ENCODE measurements at regions not wholly inside any gene's neighbourhood (a gene's known extent, or its start where the extent isn't known, plus 50 kb on each side); places are given as distances from the start of the nearest gene placed in this dataset.
"Not testable (repeated sequence)": the region's sequence is repeated elsewhere in the genome, so short reads cannot be mapped to it uniquely, and the experiment has no call there.

DNA sequence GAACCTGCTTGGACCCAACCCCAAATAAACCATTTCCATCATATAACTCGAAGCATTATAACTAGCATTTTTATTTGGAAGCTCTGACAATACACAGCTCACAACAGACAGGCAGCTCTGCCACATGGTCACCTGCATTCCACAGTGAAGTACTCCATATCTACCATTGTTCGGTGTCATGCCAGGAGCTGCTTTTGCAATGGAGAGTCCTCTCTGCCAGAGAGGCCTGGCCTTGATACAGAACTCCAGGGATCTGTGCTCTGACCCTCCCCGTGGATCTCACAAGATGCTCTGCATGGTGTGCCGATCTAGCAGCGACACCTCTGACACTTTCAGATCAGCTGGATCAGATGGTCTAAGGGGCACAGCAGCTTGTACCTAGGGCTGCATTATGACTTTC is 109.6 kb downstream of the SYF2 start:
- Mint-ChIP-seq H3K4me1 (ENCODE audit: low read depth in 2 of 2) (peaks cover 11 to 13% of the 10 kb centered on the region in 2 donors), H3K4me3 (no peak overlapping the region), H3K36me3 (ENCODE audit: insufficient read depth) (peaks cover 5% of the 10 kb centered on the region), H3K27me3 (no peaks in the 10 kb centered on the region), H3K9me3 (no peaks in the 10 kb centered on the region), H3K27ac (no peak overlapping the region)
- DNase-seq (no peak), ATAC-seq (replicated peaks) (no peak)

DNA sequence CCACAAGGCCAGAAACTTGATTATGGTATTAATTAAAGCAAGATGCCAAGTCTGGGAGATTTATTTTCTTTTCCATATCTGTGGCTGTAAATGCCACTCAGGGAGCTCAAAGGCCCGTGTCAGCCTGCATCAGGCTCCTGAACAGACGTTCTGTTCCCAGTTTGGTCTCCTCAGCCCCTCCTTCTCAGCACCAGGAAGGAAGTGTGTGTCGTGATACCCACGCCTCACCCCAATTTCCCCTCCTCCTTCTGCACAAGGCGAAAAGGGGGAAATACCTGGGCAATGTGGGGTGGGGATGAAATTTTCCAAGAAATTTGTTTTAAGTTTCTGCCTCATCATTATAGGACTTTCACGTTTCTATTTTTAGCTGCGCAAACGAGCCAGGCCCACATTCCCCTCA is 112.0 kb downstream of the SYF2 start:
- Mint-ChIP-seq H3K36me3 (ENCODE audit: insufficient read depth) (peaks cover 5% of the 10 kb centered on the region), H3K4me1 (ENCODE audit: low read depth in 2 of 2) (peaks cover 11 to 13% of the 10 kb centered on the region in 2 donors), H3K4me3 (peak overlapping the region in 1 of 2 donors; percentile 12), H3K9me3 (no peaks in the 10 kb centered on the region), H3K27me3 (peaks cover 0 to 9% of the 10 kb centered on the region in 2 donors), H3K27ac (no peak overlapping the region)
- DNase-seq, result no peak
- ATAC-seq (replicated peaks), result no peak

DNA sequence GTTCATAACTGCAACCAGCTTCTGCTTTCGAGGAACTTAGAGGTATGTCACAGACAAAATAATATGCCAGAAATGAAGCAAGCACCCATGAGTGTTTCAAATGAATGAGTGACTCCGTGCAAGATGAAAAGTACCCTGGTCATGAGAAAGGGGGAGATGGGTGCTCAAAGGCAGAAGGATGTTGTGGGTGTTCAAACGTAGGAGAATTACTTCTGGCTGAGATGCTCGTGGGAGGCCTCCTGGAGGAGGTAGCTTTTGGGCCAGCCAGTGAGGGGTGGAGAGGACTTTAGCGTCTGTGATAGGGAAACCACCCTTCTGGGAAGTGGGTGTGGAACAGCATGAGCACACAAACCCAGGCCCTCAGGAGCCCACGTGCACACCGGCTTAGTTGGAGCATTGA is 113.8 kb downstream of the SYF2 start:
- Mint-ChIP-seq H3K27ac (peak overlapping the region in 1 of 2 donors; percentile 67), H3K36me3 (ENCODE audit: insufficient read depth) (peaks cover 3% of the 10 kb centered on the region)
- no peak for ATAC-seq (replicated peaks)

DNA sequence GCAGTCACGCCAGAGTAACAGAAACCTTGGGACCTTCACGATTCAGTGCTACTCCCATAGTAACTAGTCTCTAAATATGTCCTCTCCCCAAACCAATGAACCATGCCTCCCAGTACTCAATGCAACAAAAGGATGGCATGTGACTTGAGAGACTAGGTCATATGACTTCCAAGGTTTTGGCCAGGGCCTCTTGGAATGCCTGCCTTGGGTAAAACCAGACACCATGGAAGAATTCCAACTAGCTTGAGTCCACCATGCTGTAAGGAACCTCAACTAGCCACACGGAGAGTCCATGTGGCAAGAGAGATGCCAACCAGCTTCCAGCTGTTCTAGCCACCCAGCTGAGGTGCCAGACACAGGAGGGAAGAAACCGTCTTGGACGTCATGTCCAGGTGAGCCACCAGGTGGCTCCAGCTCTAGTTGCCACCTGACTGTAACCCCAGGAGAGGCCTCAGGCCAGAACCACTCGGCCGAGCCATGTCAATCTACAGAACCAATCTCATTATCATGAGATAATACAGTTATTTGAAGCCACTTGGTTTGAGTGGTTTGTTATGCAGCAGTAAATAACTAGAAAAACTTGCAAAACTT is 115.0 kb downstream of the SYF2 start:
- ATAC-seq (replicated peaks) (no peak), DNase-seq (no peak)
- no peak overlapping the region for H3K27ac Mint-ChIP-seq
- no peak overlapping the region for H3K4me3 Mint-ChIP-seq
- H3K4me1 Mint-ChIP-seq (ENCODE audit: low read depth in 2 of 2), result peaks cover 13 to 15% of the 10 kb centered on the region in 2 donors
- H3K36me3 Mint-ChIP-seq (ENCODE audit: insufficient read depth), result peaks cover 3% of the 10 kb centered on the region
- no peaks in the 10 kb centered on the region for H3K9me3 Mint-ChIP-seq
- peaks cover 0 to 9% of the 10 kb centered on the region in 2 donors for H3K27me3 Mint-ChIP-seq

More for the DNA sequence above, 113.8 kb downstream of the SYF2 start:
- DNase-seq, result no peak
- H3K4me3 Mint-ChIP-seq, result no peak overlapping the region
- H3K27me3 Mint-ChIP-seq, result peaks cover 0 to 9% of the 10 kb centered on the region in 2 donors
- no peaks in the 10 kb centered on the region for H3K9me3 Mint-ChIP-seq
- peaks cover 13 to 15% of the 10 kb centered on the region in 2 donors for H3K4me1 Mint-ChIP-seq (ENCODE audit: low read depth in 2 of 2)

DNA sequence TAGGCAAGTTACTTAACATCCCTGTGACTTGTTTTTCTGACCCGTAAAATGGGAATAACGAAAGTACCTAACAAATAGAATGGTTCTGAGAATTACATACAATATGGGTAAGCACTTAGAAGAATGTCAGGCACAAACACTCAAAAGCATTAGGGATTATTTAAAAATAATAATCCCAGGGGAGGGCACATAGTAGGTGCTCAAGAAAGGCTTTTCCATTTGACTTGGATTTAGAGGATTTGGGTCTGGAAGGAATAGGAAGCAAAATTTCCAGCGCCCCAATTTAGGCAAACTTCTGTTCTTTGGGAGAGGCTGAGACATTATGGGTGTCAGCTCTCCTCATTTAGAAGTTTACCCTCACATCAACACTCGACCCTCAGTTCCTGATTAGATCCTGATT is 115.5 kb downstream of the SYF2 start:
- Mint-ChIP-seq H3K27ac (no peak overlapping the region), H3K27me3 (peaks cover 0 to 9% of the 10 kb centered on the region in 2 donors), H3K4me3 (no peak overlapping the region), H3K36me3 (ENCODE audit: insufficient read depth) (peaks cover 3% of the 10 kb centered on the region), H3K4me1 (ENCODE audit: low read depth in 2 of 2) (peaks cover 13 to 15% of the 10 kb centered on the region in 2 donors), H3K9me3 (no peaks in the 10 kb centered on the region)
- DNase-seq, result no peak
- ATAC-seq (replicated peaks), result no peak

DNA sequence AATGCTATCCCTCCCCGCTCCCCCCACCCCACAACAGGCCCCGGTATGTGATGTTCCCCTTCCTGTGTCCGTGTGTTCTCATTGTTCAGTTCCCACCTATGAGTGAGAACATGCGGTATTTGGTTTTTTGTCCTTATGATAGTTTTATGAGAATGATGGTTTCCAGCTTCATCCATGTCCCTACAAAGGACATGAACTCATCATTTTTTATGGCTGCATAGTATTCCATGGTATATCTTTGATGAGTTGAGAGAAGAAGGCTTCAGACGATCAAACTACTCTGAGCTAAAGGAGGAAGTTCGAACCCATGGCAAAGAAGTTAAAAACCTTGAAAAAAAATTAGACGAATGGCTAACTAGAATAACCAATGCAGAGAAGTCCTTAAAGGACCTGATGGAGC is 116.2 kb downstream of the SYF2 start:
- not testable (repeated sequence) for ATAC-seq (replicated peaks); H3K9me3 Mint-ChIP-seq; DNase-seq; H3K4me3 Mint-ChIP-seq; H3K27ac Mint-ChIP-seq; H3K27me3 Mint-ChIP-seq; H3K36me3 Mint-ChIP-seq (ENCODE audit: insufficient read depth)
- peaks cover 13 to 15% of the 10 kb centered on the region in 2 donors for H3K4me1 Mint-ChIP-seq (ENCODE audit: low read depth in 2 of 2)

DNA sequence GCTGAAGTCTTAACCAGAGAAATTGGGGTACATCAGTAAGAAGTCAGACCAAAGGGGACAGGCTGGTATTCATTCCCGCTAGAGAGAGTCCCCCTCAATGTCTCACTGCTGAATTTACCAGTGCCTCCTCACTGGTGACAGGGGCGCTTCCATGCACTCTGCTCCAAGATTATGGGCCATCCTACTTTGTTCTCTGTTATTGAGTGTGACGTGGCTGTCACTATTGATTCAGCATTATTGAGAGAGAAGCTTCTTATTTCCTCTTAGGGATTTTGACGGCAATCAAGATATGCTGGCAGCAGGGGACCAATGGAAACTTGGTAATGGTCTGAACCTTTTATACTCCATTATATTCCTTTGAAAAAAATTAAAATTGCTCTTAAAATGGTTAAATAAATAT is 118.6 kb downstream of the SYF2 start:
- Mint-ChIP-seq H3K9me3 (peaks cover 0 to 9% of the 10 kb centered on the region in 2 donors), H3K27me3 (peaks cover 0 to 9% of the 10 kb centered on the region in 2 donors), H3K4me1 (ENCODE audit: low read depth in 2 of 2) (peaks cover 15 to 19% of the 10 kb centered on the region in 2 donors), H3K36me3 (ENCODE audit: insufficient read depth) (peaks cover 7% of the 10 kb centered on the region), H3K27ac (no peak overlapping the region), H3K4me3 (no peak overlapping the region)
- ATAC-seq (replicated peaks) (no peak), DNase-seq (no peak)

DNA sequence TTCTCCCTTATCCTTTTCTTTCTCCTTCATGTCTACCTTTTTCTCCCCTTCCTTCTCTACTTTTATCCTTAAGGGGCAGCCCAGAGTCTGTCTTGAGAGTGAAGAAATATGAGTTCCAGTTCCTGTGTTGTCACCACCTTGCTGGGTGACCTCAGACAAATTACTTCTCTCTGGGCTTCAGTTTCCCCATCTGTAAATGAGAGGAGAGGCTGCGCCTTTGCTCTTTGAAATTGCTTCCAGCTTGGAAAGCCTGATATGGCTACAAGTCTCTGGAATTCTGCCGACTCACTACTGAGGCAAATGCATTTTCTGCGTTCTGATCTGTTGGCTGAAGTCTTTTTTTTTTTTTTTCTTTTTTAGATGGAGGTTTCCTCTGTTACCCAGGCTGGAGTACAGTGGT is 119.2 kb downstream of the SYF2 start:
- H3K9me3 Mint-ChIP-seq, result peaks cover 0 to 9% of the 10 kb centered on the region in 2 donors
- H3K27ac Mint-ChIP-seq, result no peak overlapping the region
- peaks cover 0 to 9% of the 10 kb centered on the region in 2 donors for H3K27me3 Mint-ChIP-seq
- no peak overlapping the region for H3K4me3 Mint-ChIP-seq
- peaks cover 10 to 17% of the 10 kb centered on the region in 2 donors for H3K4me1 Mint-ChIP-seq (ENCODE audit: low read depth in 2 of 2)
- no peak for ATAC-seq (replicated peaks)
- peaks cover 5% of the 10 kb centered on the region for H3K36me3 Mint-ChIP-seq (ENCODE audit: insufficient read depth)
- no peak for DNase-seq

DNA sequence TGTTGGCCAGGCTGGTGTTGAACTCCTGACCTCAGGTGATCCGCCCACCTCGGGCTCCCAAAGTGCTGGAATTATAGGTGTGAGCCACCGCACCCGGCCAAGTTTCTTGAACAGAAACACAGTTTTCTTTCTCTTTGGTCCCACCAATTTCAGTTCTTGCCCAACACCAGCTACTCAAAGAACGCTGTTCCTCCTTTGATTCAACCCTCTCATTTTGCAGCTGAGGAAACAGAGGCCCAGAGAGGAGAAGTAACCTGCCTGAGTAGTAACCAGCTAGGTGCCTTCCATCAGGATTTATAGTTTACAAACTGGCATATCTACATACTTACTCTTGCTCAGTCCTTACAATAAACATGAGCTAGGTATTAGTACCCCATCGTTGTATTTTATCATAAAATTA is 119.9 kb downstream of the SYF2 start:
- H3K27me3 Mint-ChIP-seq, result peaks cover 0 to 9% of the 10 kb centered on the region in 2 donors
- H3K36me3 Mint-ChIP-seq (ENCODE audit: insufficient read depth), result peaks cover 8% of the 10 kb centered on the region
- no peak for DNase-seq
- no peak overlapping the region for H3K27ac Mint-ChIP-seq
- peaks cover 10 to 17% of the 10 kb centered on the region in 2 donors for H3K4me1 Mint-ChIP-seq (ENCODE audit: low read depth in 2 of 2)
- no peak for ATAC-seq (replicated peaks)
- no peak overlapping the region for H3K4me3 Mint-ChIP-seq
- peaks cover 0 to 9% of the 10 kb centered on the region in 2 donors for H3K9me3 Mint-ChIP-seq

DNA sequence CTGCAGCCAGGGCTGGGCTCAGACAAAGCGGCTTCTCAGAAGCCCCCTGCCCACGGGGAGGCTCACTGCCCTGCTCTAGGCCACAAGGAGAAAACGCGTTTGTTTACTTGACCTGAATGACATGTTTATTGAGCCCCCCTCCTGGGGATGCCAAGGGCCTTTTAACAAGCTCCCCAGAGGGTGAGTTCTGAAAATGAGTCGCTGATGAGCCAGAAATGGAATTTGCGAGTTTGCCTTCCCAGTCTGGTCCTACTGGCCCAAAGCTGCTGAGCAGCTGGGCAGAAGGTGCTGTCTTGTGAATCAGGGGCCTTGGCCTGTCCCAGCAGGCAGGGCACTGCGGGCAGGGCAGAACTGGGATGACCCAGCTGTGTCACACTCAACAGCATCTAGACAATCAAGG is 120.6 kb downstream of the SYF2 start:
- Mint-ChIP-seq H3K36me3 (ENCODE audit: insufficient read depth) (peaks cover 10% of the 10 kb centered on the region), H3K27ac (no peak overlapping the region), H3K4me1 (ENCODE audit: low read depth in 2 of 2) (peaks cover 10 to 17% of the 10 kb centered on the region in 2 donors), H3K4me3 (no peak overlapping the region), H3K9me3 (peaks cover 0 to 9% of the 10 kb centered on the region in 2 donors), H3K27me3 (peaks cover 0 to 7% of the 10 kb centered on the region in 2 donors)
- ATAC-seq (replicated peaks) (no peak), DNase-seq (no peak)

DNA sequence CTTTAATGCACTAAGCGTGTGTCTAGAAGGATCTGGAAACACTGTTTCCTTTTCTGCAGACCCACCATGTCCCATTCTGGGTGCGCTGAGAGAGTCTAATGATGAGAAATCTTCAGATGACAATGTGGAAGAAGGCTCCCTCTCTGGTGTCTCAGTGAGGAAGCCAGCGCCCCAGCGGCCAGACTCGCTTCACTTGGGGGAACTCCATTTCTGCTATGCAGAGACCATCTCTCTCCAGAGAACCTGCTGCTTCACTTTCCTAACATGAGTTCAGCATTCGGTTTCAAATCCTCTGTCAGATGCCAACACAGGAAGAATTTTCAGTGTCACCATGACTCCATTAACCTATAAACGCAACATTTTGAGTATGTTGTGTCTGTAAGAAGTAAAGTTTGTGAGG is 121.8 kb downstream of the SYF2 start:
- no peak for DNase-seq
- Mint-ChIP-seq H3K27ac (peak overlapping the region in 1 of 2 donors; percentile 29), H3K4me3 (no peak overlapping the region), H3K36me3 (ENCODE audit: insufficient read depth) (peaks cover 11% of the 10 kb centered on the region), H3K4me1 (ENCODE audit: low read depth in 2 of 2) (peaks cover 10 to 20% of the 10 kb centered on the region in 2 donors), H3K27me3 (no peaks in the 10 kb centered on the region), H3K9me3 (peaks cover 0 to 9% of the 10 kb centered on the region in 2 donors)
- no peak for ATAC-seq (replicated peaks)

DNA sequence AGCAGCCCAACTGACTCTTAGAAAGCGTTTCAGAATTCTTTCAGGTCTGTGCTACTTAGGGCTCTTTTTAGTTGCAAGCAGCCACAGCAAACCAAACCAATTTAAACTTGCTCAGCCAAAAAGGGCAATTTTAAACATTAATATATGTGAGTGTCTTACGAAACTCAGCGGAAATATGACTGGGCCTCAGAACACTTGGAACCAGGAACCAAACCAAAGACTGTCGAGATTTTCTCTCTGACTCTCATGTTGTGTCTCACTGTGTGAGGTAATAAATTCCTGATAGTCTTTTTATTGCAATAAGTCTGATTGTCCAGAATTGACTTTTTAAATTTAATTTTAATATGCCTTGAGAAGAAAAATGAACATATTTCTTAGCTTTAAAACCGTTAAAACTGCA is 122.3 kb downstream of the SYF2 start:
- peak overlapping the region; percentile 82 to 88 for H3K27ac Mint-ChIP-seq
- no peak overlapping the region for H3K4me3 Mint-ChIP-seq
- no peak for ATAC-seq (replicated peaks)
- no peak for DNase-seq
- H3K27me3 Mint-ChIP-seq, result peaks cover 0 to 3% of the 10 kb centered on the region in 2 donors
- H3K36me3 Mint-ChIP-seq (ENCODE audit: insufficient read depth), result peaks cover 11% of the 10 kb centered on the region
- peaks cover 10 to 19% of the 10 kb centered on the region in 2 donors for H3K4me1 Mint-ChIP-seq (ENCODE audit: low read depth in 2 of 2)
- H3K9me3 Mint-ChIP-seq, result peaks cover 0 to 9% of the 10 kb centered on the region in 2 donors

DNA sequence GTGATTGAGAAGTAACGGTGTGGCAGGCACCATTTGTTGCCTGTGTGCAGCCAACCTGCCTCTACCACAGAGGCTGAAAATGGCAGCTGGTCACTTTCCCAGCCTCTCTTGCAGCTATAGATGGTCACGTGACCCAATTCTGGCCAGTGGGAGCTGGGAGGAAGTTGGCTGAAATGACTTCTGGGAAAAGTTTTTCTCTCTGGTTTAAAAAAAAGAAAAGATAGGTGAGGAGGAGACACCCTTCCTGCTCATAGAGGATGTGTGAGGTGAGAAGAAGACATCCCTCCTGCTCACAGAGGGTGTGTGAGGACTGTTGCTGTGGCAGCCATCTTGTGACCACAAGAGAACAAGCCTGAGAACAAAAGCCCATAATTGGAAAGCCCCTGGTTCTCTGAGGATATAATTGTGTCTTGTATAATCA is 122.8 kb downstream of the SYF2 start:
- H3K4me3 Mint-ChIP-seq, result peak overlapping the region; percentile 30 to 53
- ATAC-seq (replicated peaks), result peak; percentile 99

DNA sequence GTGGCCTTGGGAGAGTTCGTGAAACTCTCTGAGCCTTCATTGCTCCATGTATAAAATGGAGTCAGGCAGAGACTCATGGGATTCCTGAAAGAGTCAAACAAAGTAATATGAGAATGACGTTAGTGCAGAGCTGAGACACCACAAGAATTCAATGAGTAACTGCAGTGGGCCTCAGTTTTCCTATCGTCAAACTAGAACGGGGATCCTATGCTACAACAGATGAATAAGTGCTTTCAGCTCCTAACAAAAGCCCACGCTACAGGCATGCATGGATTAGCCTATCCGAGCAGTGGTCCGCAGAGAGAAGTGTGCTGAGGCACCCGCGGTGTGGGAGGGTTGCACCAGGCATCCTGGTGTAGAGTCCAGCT is 124.7 kb downstream of the SYF2 start:
- Mint-ChIP-seq H3K4me1 (ENCODE audit: low read depth in 2 of 2) (peaks cover 13 to 26% of the 10 kb centered on the region in 2 donors), H3K27ac (no peak overlapping the region), H3K36me3 (ENCODE audit: insufficient read depth) (peaks cover 11% of the 10 kb centered on the region), H3K9me3 (peaks cover 0 to 9% of the 10 kb centered on the region in 2 donors), H3K27me3 (peaks cover 0 to 12% of the 10 kb centered on the region in 2 donors), H3K4me3 (no peak overlapping the region)
- DNase-seq, result no peak
- no peak for ATAC-seq (replicated peaks)

More for the DNA sequence above, 122.8 kb downstream of the SYF2 start:
- Mint-ChIP-seq H3K4me1 (ENCODE audit: low read depth in 2 of 2) (peaks cover 13 to 21% of the 10 kb centered on the region in 2 donors), H3K36me3 (ENCODE audit: insufficient read depth) (peaks cover 11% of the 10 kb centered on the region), H3K27me3 (peaks cover 0 to 8% of the 10 kb centered on the region in 2 donors), H3K9me3 (peaks cover 0 to 9% of the 10 kb centered on the region in 2 donors), H3K27ac (peak overlapping the region; percentile 82 to 88)
- peak; percentile 34 to 48 (median 41) for DNase-seq
